ENCODE measurements at regions not wholly inside any gene's neighbourhood (a gene's known extent, or its start where the extent isn't known, plus 50 kb on each side); places are given as distances from the start of the nearest gene placed in this dataset.
"Not testable (repeated sequence)": the region's sequence is repeated elsewhere in the genome, so short reads cannot be mapped to it uniquely, and the experiment has no call there.

GRCh38 chr5:124981901-124982300 lies 235.5 kb upstream of the ZNF608 start:
- no peak for TF ChIP-seq CTCF (IDR thresholded peaks at IDR 0.05)
- H3K36me3 Mint-ChIP-seq (ENCODE audit: low read depth): no peaks in the 10 kb centered on the region
- no peak for DNase-seq
- H3K27me3 Mint-ChIP-seq (ENCODE audit: insufficient read depth): peaks cover 2% of the 10 kb centered on the region
- H3K27ac Mint-ChIP-seq: no peak overlapping the region
- H3K4me3 Mint-ChIP-seq: no peak overlapping the region
- no peaks in the 10 kb centered on the region for H3K4me1 Mint-ChIP-seq (ENCODE audit: low read depth)
- H3K9me3 Mint-ChIP-seq: peaks cover 6% of the 10 kb centered on the region; the same call in 1 of the 2 replicates

GRCh38 chr5:124986170-124986569 lies 239.7 kb upstream of the ZNF608 start:
- Mint-ChIP-seq H3K9me3 (peaks cover 6% of the 10 kb centered on the region; the same call in 1 of the 2 replicates), H3K4me1 (ENCODE audit: low read depth) (no peaks in the 10 kb centered on the region), H3K27ac (no peak overlapping the region), H3K27me3 (ENCODE audit: insufficient read depth) (no peaks in the 10 kb centered on the region; the same call in 1 of the 2 replicates), H3K36me3 (ENCODE audit: low read depth) (no peaks in the 10 kb centered on the region), H3K4me3 (no peak overlapping the region)
- DNase-seq: no peak
- no peak for TF ChIP-seq CTCF (IDR thresholded peaks at IDR 0.05)

- H3K9me3 Mint-ChIP-seq: peaks cover 6% of the 10 kb centered on the region; the same call in 1 of the 2 replicates
- DNase-seq: no peak
- no peaks in the 10 kb centered on the region for H3K4me1 Mint-ChIP-seq (ENCODE audit: low read depth)
- H3K4me3 Mint-ChIP-seq: no peak overlapping the region
- H3K27ac Mint-ChIP-seq: no peak overlapping the region
- H3K36me3 Mint-ChIP-seq (ENCODE audit: low read depth): no peaks in the 10 kb centered on the region
- TF ChIP-seq CTCF (IDR thresholded peaks at IDR 0.05): no peak
- no peaks in the 10 kb centered on the region; the same call in 1 of the 2 replicates for H3K27me3 Mint-ChIP-seq (ENCODE audit: insufficient read depth)
Observed at GRCh38 chr5:124986667-124987066, 240.2 kb upstream of the ZNF608 start.

GRCh38 chr5:124987786-124988185 lies 241.3 kb upstream of the ZNF608 start:
- DNase-seq; H3K36me3 Mint-ChIP-seq (ENCODE audit: low read depth); H3K4me3 Mint-ChIP-seq; H3K27me3 Mint-ChIP-seq (ENCODE audit: insufficient read depth); H3K27ac Mint-ChIP-seq; H3K4me1 Mint-ChIP-seq (ENCODE audit: low read depth); H3K9me3 Mint-ChIP-seq: not testable (repeated sequence)

GRCh38 chr5:124990723-124991122 lies 244.3 kb upstream of the ZNF608 start:
- TF ChIP-seq CTCF (IDR thresholded peaks at IDR 0.05): no peak
- Mint-ChIP-seq H3K9me3 (no peaks in the 10 kb centered on the region), H3K27me3 (ENCODE audit: insufficient read depth) (no peaks in the 10 kb centered on the region; the same call in 1 of the 2 replicates), H3K4me1 (ENCODE audit: low read depth) (no peaks in the 10 kb centered on the region), H3K36me3 (ENCODE audit: low read depth) (no peaks in the 10 kb centered on the region), H3K27ac (no peak overlapping the region), H3K4me3 (no peak overlapping the region)
- DNase-seq: no peak

GRCh38 chr5:124995421-124995820 lies 249.0 kb upstream of the ZNF608 start:
- Mint-ChIP-seq H3K4me3 (no peak overlapping the region), H3K27ac (no peak overlapping the region), H3K27me3 (ENCODE audit: insufficient read depth) (no peaks in the 10 kb centered on the region; the same call in 1 of the 2 replicates), H3K9me3 (no peaks in the 10 kb centered on the region), H3K36me3 (ENCODE audit: low read depth) (no peaks in the 10 kb centered on the region), H3K4me1 (ENCODE audit: low read depth) (peaks cover 7% of the 10 kb centered on the region; the same call in 1 of the 2 replicates)
- no peak for DNase-seq
- no peak for TF ChIP-seq CTCF (IDR thresholded peaks at IDR 0.05)

Data from HFFc6 (cell line).